Lower leg skin (tissue), 4 donors: ENCODE measurements at regions not wholly inside any gene's neighbourhood (a gene's known extent, or its start where the extent isn't known, plus 50 kb on each side); places are given as distances from the start of the nearest gene placed in this dataset.

ENCODE experiments used
- DNase-seq, 2 donors: peaks; one replicate each; pipeline ENCODE4 v3.0.0-alpha.2; 2019; ENCODE audit warnings: low spot score in 2 of 2
- H3K4me3 ChIP-seq: fragments of 200-600 bp; sonication (generic); 2 replicates; pipeline ENCODE4 v1.5.1; 2017; ENCODE audit warnings: mild to moderate bottlenecking, low read depth; ENCODE audit not compliant: poor library complexity, severe bottlenecking
- CTCF ChIP-seq, 3 donors: fragments of 450-650 bp; IDR thresholded peaks; one replicate each; pipeline ENCODE4 v1.5.1; 2016; ENCODE audit warnings: antibody characterized with exemption in 3 of 3, mild to moderate bottlenecking in 3 of 3, moderate library complexity in 2 of 3
- POLR2A ChIP-seq, 2 donors: fragments of 450-650 bp; IDR thresholded peaks; one replicate each; pipeline ENCODE4 v1.6.1; 2016 to 2017; ENCODE audit warnings: antibody characterized with exemption in 2 of 2, mild to moderate bottlenecking in 1 of 2, moderate library complexity in 1 of 2
- WGBS, 2 donors: methylation state at CpG; one replicate each; pipeline ENCODE4 v1.1.5; 2018; 5-methylcytosine and 5-hydroxymethylcytosine counted together
- intact Hi-C: fragments of 100-400 bp; cut with DNase I; formaldehyde crosslinking; loops from one replicate; pipeline ENCODE4 v1.15.0; 2023; ENCODE audit warnings: low total_unique reads

- intact Hi-C loops: no loop called here
- WGBS, 2 donors: 68 to 73% methylated on average over 8 of the region's 8 CpGs
- DNase-seq: no peak
- TF ChIP-seq POLR2A (IDR thresholded peaks at IDR 0.05) (no peak), CTCF (IDR thresholded peaks at IDR 0.05) (no peak)
- H3K4me3 ChIP-seq: no peak overlapping the region
These were observed 269.6 kb downstream of the MN1 start for GRCh38 chr22:27531782-27532530.

GRCh38 chr22:27533105-27533745, 268.3 kb downstream of the MN1 start:
- DNase-seq: no peak
- WGBS, 2 donors: 85 to 89% methylated on average over 8 of the region's 8 CpGs
- TF ChIP-seq POLR2A (IDR thresholded peaks at IDR 0.05): no peak
- TF ChIP-seq CTCF (IDR thresholded peaks at IDR 0.05): no peak
- intact Hi-C loops: no loop called here
- no peak overlapping the region for H3K4me3 ChIP-seq

GRCh38 chr22:27534720-27535125, 266.8 kb downstream of the MN1 start:
- 64 to 70% methylated on average over 7 of the region's 7 CpGs for WGBS, 2 donors
- intact Hi-C loops: no loop called here
- no peak overlapping the region for H3K4me3 ChIP-seq
- TF ChIP-seq POLR2A (IDR thresholded peaks at IDR 0.05): no peak
- TF ChIP-seq CTCF (IDR thresholded peaks at IDR 0.05): no peak
- DNase-seq: no peak

- 96 to 100% methylated on average over 2 of the region's 2 CpGs for WGBS, 2 donors
- TF ChIP-seq CTCF (IDR thresholded peaks at IDR 0.05): no peak
- no peak for TF ChIP-seq POLR2A (IDR thresholded peaks at IDR 0.05)
- H3K4me3 ChIP-seq: no peak overlapping the region
These were observed 266.1 kb downstream of the MN1 start for GRCh38 chr22:27535452-27535851.

GRCh38 chr22:27537501-27537900, 264.1 kb downstream of the MN1 start:
- WGBS, 2 donors: 42 to 45% methylated on average over 15 of the region's 15 CpGs
- DNase-seq: no peak
- H3K4me3 ChIP-seq: no peak overlapping the region
- intact Hi-C loops: no loop called here
- no peak for TF ChIP-seq POLR2A (IDR thresholded peaks at IDR 0.05)
- TF ChIP-seq CTCF (IDR thresholded peaks at IDR 0.05): no peak

More at GRCh38 chr22:27535452-27535851, 266.1 kb downstream of the MN1 start:
- intact Hi-C loops: no loop called here
- no peak for DNase-seq
